GM12875 (cell line): ENCODE measurements at regions not wholly inside any gene's neighbourhood (a gene's known extent, or its start where the extent isn't known, plus 50 kb on each side); places are given as distances from the start of the nearest gene placed in this dataset.

ENCODE experiments used
- H3K4me3 ChIP-seq: one replicate; pipeline ENCODE4 v1.5.1; 2011; ENCODE audit warnings: low read depth, low read length, control low read depth
- TF ChIP-seq, protein P1 (sequence below): IDR thresholded peaks from 2 replicates; pipeline ENCODE4 v1.5.1; 2011; ENCODE audit warnings: low read depth, mild to moderate bottlenecking, control low read depth, inconsistent platforms, low read length, moderate library complexity, borderline replicate concordance; ENCODE audit not compliant: insufficient read depth

DNA sequence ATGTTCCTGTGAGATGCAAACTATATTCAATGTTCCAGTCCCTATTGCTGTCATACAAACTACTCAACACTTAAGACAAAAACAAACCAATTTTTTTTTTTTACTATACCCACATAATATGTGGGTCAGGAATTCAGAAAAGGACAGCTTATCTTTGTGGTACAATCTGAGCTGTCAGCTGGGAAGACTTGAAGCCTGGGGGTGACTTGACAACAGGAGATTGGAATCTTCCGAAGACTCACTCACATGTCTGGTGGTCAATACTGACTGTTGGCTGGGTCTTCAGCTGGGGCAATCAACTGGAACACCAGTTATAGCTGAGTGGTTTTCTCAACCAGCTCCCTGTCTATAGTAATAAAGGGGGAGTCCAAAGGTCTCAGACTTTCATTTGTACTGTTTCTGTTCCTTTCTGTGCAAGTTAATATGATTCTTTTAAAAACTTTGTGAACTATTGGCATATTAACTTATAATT, 81.7 kb upstream of the ATP1B1 start:
- TF ChIP-seq, protein P1, sequence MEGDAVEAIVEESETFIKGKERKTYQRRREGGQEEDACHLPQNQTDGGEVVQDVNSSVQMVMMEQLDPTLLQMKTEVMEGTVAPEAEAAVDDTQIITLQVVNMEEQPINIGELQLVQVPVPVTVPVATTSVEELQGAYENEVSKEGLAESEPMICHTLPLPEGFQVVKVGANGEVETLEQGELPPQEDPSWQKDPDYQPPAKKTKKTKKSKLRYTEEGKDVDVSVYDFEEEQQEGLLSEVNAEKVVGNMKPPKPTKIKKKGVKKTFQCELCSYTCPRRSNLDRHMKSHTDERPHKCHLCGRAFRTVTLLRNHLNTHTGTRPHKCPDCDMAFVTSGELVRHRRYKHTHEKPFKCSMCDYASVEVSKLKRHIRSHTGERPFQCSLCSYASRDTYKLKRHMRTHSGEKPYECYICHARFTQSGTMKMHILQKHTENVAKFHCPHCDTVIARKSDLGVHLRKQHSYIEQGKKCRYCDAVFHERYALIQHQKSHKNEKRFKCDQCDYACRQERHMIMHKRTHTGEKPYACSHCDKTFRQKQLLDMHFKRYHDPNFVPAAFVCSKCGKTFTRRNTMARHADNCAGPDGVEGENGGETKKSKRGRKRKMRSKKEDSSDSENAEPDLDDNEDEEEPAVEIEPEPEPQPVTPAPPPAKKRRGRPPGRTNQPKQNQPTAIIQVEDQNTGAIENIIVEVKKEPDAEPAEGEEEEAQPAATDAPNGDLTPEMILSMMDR, result no peak
- no peak overlapping the region for H3K4me3 ChIP-seq

DNA sequence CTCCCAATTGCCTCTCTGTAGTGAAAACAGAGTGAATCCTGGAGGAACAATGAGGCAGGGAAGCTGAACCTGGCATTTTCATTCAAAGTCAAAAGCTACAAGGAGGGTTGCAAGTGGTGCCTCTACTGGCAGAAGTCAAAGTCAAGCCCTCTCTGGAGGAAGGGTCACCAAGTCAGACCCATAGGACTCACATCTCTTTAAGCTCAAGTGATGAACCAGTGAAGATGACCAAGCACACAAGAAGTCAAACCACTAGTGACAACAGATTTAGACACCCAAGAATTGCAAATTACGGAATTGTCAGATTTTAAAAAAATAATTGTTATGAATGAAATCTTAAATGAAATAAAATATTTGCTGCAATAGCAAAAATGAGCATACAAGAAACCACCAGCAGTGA, 81.1 kb upstream of the ATP1B1 start:
- H3K4me3 ChIP-seq, result no peak overlapping the region
- TF ChIP-seq, protein P1, result no peak

DNA sequence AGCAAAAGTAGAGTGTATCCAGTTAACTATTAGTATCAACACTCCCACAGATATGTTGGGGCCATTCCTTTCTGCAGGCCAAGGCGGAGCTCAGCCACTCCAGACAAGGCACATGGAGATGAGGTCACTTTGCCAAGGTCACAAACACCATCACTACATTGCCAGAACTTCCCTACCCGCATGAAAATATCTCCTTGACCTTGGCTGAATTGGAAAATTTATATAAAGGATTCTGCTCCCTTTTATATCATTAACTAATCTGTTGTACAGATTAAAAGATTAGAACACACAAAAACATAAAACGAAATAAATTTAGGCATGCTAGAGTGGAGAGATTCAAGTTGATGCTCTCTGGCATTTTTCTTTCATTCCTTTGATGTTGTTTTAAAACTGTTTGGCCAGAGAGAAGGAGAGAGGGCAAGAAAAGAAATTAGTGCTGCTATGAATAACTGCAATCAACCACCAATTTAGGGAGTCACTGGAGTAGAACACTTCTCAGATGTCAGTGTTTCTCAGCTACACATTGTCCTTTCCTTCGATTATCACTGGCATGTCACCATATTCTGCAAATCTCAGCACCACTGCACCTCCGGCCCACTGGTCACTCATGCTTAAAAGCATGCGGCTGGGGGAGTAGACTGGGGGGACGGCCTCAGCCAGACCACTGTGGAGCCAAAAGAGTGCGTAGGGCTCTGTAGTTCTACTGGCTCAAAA, 78.7 kb upstream of the ATP1B1 start:
- no peak overlapping the region for H3K4me3 ChIP-seq
- TF ChIP-seq, protein P1, result no peak

DNA sequence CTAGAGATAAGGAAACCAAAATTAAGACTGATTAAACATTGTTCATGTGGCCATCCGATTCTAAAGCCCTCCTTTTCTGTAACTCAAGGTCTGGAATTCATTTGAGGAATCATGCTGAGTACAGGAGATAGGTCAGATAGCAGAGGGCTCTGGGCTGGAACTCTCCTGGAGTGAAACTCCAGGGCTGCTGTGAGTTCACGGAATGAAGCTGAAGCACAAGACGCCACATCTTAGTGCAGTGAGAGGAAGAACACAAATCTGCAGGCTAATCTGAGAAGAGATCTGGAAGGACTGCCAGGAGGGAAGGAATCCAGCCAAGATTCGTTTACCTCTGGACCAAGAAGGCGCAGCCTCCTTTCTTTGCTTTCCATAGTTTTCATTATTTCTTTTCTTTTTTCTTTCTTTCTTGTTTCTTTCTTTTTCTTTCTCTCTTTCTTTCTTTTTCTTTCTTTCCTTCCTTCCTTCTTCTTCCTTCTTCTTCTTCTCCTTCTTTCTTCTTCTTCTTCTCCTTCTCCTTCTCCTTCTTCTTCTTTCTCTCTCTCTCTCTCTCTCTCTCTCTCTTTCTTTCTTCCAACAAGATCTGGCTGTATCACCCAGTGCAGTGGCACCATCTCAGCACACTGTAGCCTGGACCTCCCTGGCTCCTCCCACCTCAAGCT, 74.8 kb upstream of the ATP1B1 start:
- TF ChIP-seq, protein P1, result no peak
- H3K4me3 ChIP-seq, result no peak overlapping the region

DNA sequence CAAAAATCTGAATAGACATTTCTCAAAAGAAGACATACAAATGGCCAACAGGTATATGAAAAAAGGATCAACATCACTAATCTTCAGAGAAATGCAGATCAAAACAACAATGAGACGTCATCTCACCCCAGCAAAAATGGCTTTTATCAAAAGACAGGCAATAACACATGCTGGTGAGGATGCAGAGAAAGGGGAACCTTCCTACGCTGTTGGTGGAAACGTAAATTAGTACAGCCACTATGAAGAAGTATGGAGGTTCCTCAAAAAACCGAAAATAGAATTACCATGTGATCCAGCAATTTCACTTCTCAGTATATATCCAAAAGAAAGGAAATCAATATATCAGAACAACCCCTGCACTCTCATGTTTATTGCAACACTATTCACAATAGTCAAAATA, 65.1 kb upstream of the ATP1B1 start:
- no peak overlapping the region for H3K4me3 ChIP-seq
- TF ChIP-seq, protein P1, result no peak

DNA sequence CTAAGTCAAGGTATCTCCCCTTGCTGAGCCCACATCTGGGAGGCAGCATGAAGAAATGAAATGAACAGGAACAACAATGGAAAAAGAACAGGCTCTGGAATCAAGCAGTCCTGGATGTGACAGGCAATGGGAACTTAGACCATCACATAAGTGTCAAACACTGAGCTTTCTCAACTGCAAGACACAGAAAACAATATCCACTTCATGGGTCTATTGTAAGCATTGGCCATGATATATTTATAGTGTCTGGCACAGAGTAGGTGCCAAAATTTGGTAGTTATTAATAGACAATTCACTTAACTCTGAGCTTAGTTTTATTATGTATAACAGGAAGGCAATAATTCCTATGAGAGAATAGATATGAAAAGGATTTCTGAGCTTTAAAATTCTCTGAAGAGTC, 64.1 kb upstream of the ATP1B1 start:
- TF ChIP-seq, protein P1, result no peak
- no peak overlapping the region for H3K4me3 ChIP-seq

DNA sequence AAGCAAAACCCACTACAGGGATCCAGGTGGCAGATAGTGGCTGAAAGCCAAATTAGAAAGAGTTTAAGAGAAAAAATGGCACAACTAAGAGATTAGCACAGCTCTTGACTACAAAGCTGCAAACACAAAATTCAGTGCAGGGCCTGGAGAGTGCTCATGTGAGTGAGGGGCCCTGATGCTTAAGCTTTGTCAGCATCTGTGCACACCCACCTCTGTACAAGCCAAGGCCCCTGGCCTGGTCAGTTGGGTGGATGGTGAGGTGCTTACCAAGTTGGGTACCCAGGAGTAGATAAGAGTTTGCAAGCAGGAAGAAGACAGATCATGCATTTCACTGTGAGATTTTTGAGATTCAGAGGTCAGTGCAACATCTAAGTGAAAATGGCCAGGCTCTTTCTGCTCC, 62.7 kb upstream of the ATP1B1 start:
- TF ChIP-seq, protein P1, result no peak
- H3K4me3 ChIP-seq, result no peak overlapping the region
